ENCODE measurements at regions not wholly inside any gene's neighbourhood (a gene's known extent, or its start where the extent isn't known, plus 50 kb on each side); places are given as distances from the start of the nearest gene placed in this dataset.

DNA sequence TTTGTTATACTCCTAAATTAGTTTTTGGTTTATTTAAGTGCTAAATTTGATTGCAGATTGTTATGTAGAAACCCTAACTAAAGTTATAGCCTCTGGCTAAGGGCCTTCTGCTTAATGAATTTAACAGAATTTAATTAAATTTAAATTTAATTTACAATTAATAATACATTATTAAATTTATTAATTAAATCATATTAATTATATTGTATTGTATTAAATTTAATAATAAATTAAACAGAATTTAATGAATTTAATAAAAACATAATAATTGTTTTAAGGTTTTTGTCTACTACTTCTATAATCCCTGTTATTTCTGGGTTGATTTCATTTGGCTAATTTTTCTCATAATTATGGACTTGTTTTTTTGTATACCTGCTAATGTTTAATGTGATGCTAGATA is 141.9 kb upstream of the TECRL start:
- no peak for DNase-seq

DNA sequence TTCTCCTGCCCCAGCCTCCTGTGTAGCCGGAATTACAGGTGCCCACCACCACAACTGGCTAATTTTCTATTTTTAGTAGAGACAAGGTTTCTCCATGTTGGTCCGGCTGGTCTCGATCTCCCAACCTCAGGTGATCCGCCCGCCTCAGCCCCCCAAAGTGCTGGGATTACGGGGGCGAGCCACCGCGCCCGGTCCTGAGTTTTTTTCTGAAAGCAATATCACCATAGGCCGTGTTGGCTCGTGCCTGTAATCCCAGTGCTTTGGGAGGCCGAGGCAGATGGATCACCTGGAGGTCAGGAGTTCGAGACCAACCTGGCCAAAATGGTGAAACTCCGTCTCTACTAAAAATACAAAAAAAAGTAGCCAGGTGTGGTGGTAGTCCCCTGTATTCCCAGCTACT is 136.3 kb upstream of the TECRL start:
- DNase-seq, result no peak

- DNase-seq, result peak; percentile 17
Observed at GRCh38 chr4:64539234-64539849, 130.1 kb upstream of the TECRL start.

DNA sequence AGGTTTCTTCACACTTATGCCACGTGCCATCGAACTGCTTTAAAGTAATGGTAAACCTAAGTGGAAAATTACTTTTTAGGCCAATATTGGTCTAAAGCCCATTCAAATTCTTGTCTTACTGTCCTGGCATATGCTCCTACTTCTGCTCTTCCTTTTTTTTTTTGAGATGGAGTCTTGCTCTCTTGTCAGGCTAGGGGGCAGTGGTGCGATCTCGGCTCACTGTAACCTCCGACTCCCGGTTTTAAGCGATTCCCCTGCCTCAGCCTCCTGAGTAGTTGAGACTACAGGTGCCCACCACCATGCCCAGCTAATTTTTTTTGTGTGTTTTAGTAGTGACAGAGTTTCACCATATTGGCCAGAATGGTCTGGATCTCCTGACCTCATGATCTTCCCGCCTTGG is 129.0 kb upstream of the TECRL start:
- no peak for DNase-seq

DNA sequence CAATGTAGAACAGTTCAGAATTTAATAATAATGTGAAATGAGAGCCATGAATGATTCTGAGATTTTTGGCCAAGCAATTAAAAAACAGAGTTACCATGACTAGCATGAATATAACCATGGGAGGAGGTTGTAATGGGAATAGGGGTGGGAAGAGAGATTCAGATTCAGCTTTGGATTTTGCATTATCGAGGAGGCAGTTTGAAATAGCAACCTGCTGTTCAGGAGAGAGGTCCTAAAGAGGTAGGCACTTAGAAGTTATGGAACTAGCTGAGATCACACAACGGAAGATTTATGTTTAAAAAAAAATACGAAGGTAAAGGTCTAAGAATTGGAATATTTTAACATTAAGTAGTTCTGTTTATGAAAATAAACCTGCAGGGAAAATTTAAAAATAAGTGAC is 124.4 kb upstream of the TECRL start:
- no peak for DNase-seq

GRCh38 chr4:64533159-64533558 is 123.9 kb upstream of the TECRL start:
- no peak for DNase-seq

DNA sequence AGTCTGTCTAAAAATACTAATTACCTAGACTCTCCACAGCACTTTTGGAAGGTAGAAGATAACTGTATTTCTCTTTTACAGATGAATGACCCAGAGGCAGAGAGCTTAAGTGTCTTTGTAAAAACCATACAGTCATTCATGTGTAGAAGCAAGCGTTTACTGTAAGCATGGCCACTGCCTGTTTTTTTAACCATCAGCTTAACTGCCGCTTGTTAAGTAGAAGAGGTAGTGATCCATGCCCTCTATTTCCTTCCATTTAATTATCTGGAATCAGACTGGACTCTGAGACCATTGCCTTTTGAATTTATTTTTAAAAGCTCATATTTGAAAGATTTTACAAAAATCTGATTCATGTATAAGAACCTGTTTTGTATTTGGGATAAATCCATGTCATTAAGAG is 111.2 kb upstream of the TECRL start:
- DNase-seq, result no peak

DNA sequence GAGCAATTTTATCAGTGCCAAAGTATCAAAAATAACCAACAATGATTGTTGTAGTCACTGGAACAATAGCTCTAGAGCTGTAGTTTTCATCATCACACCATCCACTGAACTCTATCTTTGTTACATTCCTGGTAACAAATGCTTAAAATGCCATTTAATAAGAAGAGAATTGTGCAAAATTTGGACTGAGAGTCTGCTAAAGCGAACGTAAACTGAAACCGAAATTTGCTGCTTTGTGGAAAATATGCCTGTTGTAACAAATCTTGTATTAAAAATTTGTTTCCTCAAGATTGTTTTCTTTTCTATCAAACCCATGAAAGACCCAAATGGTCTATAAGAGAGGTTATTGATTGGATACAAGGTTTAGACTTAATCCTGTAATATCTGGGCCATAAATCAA is 109.3 kb upstream of the TECRL start:
- DNase-seq, result no peak

DNA sequence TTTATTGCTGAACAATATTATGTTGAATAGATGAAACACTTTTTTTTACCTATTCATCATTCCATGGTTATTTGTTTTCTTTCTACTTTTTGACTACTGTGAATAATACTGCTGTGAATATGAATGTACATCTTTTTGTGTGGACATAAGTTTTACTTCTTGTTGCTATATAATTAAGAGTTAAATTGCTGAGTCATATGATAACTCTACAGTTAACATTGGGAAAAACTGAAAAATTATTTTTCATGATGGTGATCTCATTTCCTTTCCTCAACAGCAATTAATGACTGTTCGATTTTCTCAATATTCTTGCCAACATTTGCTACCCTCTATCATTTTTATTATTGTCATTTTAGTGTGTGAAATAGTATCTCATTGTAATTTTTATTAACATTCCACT is 106.9 kb upstream of the TECRL start:
- DNase-seq, result no peak

GRCh38 chr4:64508089-64508488 is 98.8 kb upstream of the TECRL start:
- no peak for DNase-seq

DNA sequence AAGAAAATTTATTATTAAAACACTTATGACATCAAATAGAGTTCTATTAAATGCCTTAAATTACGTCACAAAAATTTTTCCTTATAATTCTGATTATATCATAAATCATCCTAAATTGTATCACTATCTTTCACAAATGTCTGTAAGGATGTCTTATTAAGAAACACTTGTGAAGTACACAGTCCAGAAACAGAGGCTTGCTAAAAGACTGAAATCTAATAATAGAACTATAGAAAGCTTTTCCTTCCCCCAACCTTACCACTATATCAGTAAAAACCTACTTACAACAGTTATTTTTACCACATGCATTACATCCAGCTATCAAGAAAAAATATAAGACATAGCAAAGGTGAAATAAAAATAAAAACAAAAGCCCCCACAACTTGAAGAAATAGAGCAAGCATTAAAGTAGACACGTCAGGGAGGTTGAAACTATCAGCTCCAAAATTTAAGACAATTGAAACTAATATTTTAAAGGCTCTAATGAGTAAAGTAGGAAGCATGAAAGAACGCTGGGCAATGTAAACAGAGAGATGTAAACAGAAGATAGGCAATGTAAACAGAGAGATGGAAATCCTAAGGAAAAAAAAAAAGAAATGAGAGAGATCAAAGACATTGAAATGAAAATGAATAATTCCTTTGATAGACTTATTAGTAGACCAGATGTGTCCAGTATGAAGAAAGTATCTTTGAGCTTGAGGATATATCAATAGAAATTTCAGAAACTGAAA is 94.9 kb upstream of the TECRL start:
- DNase-seq, result no peak

- no peak for DNase-seq
Observed at GRCh38 chr4:64503416-64503815, 94.2 kb upstream of the TECRL start.

- no peak for DNase-seq
Observed at GRCh38 chr4:64497491-64497890, 88.2 kb upstream of the TECRL start.

- no peak for DNase-seq
Observed at GRCh38 chr4:64495946-64496345, 86.7 kb upstream of the TECRL start.

- DNase-seq, result no peak
Observed at GRCh38 chr4:64489628-64490027, 80.4 kb upstream of the TECRL start.

DNA sequence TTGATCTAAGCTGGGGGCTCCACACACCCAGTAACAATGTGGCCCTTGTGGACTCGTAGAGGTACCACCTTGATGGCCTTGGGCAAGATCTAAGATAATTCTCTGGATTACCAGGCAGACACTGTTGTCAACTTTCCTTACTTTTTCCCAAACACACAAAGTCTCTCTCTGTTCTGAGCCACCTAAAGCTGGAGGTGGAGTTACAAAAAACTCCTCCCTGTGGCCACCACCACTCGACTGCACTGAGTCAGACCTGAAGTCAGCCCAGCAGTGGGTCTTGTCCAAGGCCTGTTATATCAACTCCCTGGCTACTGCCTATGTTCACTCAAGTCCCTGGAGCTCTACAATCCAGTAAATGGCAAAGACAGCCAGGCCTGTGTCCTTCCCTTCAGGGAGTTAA is 70.1 kb upstream of the TECRL start:
- no peak for DNase-seq

GRCh38 chr4:64477127-64477526 is 67.9 kb upstream of the TECRL start:
- DNase-seq, result no peak

GRCh38 chr4:64465263-64465662 is 56.0 kb upstream of the TECRL start:
- DNase-seq, result no peak

DNA sequence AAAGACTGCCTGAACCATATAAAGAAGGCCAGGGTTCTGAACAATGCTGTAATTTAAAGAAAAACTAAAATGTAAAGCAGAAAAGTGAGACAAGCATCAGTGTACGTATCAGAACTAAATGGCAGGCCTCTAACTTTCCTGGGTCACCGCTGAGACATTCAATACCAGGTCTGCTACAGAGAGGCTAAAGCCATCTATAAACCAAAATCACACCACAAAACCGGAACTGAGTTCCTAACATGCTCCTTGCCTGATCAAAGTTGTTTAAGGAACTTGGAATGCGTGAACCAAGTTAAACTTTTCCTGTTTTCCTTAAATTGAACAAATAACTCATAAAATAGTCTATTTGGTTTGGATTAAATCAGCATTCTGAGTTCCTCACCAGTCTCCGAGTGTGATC is 55.3 kb upstream of the TECRL start:
- DNase-seq, result no peak

Measured in activated T-cell treated with anti-CD3 and anti-CD28 coated beads, Interleukin-2, amount 50 U/mL, for 48 hours (primary cell).